ENCODE measurements at regions not wholly inside any gene's neighbourhood (a gene's known extent, or its start where the extent isn't known, plus 50 kb on each side); places are given as distances from the start of the nearest gene placed in this dataset.

GRCh38 chr17:14699574-14700185, 398.8 kb downstream of the HS3ST3B1 start:
- DNase-seq (ENCODE audit: low read depth, low spot score), result no peak
- WGBS (ENCODE audit: insufficient coverage, insufficient read length), result no CpG with 5 or more reads among the region's 1 CpG
- no peak overlapping the region for H3K27ac ChIP-seq (ENCODE audit: low read length)
- H3K27me3 ChIP-seq (ENCODE audit: control insufficient read depth, insufficient read depth, low read length), result no peaks in the 10 kb centered on the region
- H3K4me3 ChIP-seq (ENCODE audit: low read length), result no peak overlapping the region
- no peaks in the 10 kb centered on the region for H3K36me3 ChIP-seq (ENCODE audit: control insufficient read depth, insufficient read depth, low read length)
- H3K4me1 ChIP-seq (ENCODE audit: control insufficient read depth, insufficient read depth, low read length), result no peaks in the 10 kb centered on the region
- H3K9me3 ChIP-seq (ENCODE audit: control insufficient read depth, insufficient read depth, low read length), result no peaks in the 10 kb centered on the region

- H3K9me3 ChIP-seq (ENCODE audit: control insufficient read depth, insufficient read depth, low read length), result no peaks in the 10 kb centered on the region
- no peaks in the 10 kb centered on the region for H3K4me1 ChIP-seq (ENCODE audit: control insufficient read depth, insufficient read depth, low read length)
- no peaks in the 10 kb centered on the region for H3K36me3 ChIP-seq (ENCODE audit: control insufficient read depth, insufficient read depth, low read length)
- no peaks in the 10 kb centered on the region for H3K27me3 ChIP-seq (ENCODE audit: control insufficient read depth, insufficient read depth, low read length)
- no CpG with 5 or more reads among the region's 1 CpG for WGBS (ENCODE audit: insufficient coverage, insufficient read length)
- no peak overlapping the region for H3K4me3 ChIP-seq (ENCODE audit: low read length)
- H3K27ac ChIP-seq (ENCODE audit: low read length), result no peak overlapping the region
- DNase-seq (ENCODE audit: low read depth, low spot score), result no peak
These were observed 392.5 kb downstream of the HS3ST3B1 start for GRCh38 chr17:14693382-14693781.

- WGBS (ENCODE audit: insufficient coverage, insufficient read length), result no CpG with 5 or more reads among the region's 2 CpGs
- no peaks in the 10 kb centered on the region for H3K36me3 ChIP-seq (ENCODE audit: control insufficient read depth, insufficient read depth, low read length)
- no peak overlapping the region for H3K27ac ChIP-seq (ENCODE audit: low read length)
- H3K9me3 ChIP-seq (ENCODE audit: control insufficient read depth, insufficient read depth, low read length), result no peaks in the 10 kb centered on the region
- DNase-seq (ENCODE audit: low read depth, low spot score), result no peak
- H3K27me3 ChIP-seq (ENCODE audit: control insufficient read depth, insufficient read depth, low read length), result no peaks in the 10 kb centered on the region
- H3K4me1 ChIP-seq (ENCODE audit: control insufficient read depth, insufficient read depth, low read length), result no peaks in the 10 kb centered on the region
- H3K4me3 ChIP-seq (ENCODE audit: low read length), result no peak overlapping the region
These were observed 389.8 kb downstream of the HS3ST3B1 start for GRCh38 chr17:14690704-14691103.

DNA sequence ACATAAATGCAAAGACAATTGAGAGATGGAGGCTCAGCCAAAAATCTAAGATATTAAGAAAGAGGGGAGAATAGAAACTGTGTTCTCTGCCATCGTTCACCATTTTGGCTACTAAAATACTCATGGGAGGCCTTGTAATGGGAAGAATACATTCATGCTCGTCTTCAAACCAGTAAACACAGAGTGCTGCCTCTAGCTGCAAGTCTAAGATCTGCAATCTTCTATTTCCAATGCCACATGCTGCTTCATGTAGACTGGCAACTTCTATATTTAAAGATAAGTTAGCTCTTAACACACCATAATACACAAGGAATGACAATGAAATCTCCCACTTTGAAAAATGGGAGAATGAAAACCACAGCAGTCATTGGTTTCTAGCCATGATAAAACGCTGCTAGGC, 387.3 kb downstream of the HS3ST3B1 start:
- DNase-seq (ENCODE audit: low read depth, low spot score), result no peak
- Histone ChIP-seq H3K4me1 (ENCODE audit: control insufficient read depth, insufficient read depth, low read length) (no peaks in the 10 kb centered on the region), H3K9me3 (ENCODE audit: control insufficient read depth, insufficient read depth, low read length) (no peaks in the 10 kb centered on the region), H3K27ac (ENCODE audit: low read length) (no peak overlapping the region), H3K27me3 (ENCODE audit: control insufficient read depth, insufficient read depth, low read length) (no peaks in the 10 kb centered on the region), H3K4me3 (ENCODE audit: low read length) (no peak overlapping the region), H3K36me3 (ENCODE audit: control insufficient read depth, insufficient read depth, low read length) (no peaks in the 10 kb centered on the region)
- no CpG with 5 or more reads among the region's 3 CpGs for WGBS (ENCODE audit: insufficient coverage, insufficient read length)

DNA sequence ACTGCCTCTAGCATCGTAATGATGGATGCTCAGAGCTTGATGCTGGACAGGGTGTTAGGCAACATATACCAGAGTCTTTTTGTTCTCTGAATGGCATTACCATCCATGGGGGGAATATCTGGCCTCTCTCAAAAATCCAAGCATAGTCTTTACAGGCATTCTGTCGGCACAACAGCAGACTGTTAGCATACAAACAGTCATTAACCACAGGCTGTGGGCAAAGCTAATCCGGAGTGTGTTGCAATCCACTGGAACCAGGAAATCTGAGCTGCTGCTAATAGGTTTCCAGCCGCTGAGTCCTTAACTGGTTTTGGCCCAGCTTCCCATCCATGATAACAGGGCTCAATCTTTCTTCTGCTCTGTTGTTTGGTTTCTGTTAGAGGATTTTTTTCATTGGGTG, 371.9 kb downstream of the HS3ST3B1 start:
- H3K4me1 ChIP-seq (ENCODE audit: control insufficient read depth, insufficient read depth, low read length), result no peaks in the 10 kb centered on the region
- H3K27me3 ChIP-seq (ENCODE audit: control insufficient read depth, insufficient read depth, low read length), result no peaks in the 10 kb centered on the region
- no peaks in the 10 kb centered on the region for H3K36me3 ChIP-seq (ENCODE audit: control insufficient read depth, insufficient read depth, low read length)
- no peaks in the 10 kb centered on the region for H3K9me3 ChIP-seq (ENCODE audit: control insufficient read depth, insufficient read depth, low read length)
- DNase-seq (ENCODE audit: low read depth, low spot score), result no peak
- H3K4me3 ChIP-seq (ENCODE audit: low read length), result no peak overlapping the region
- WGBS (ENCODE audit: insufficient coverage, insufficient read length), result no CpG with 5 or more reads among the region's 4 CpGs
- H3K27ac ChIP-seq (ENCODE audit: low read length), result no peak overlapping the region

- no peak for DNase-seq (ENCODE audit: low read depth, low spot score)
- no peak overlapping the region for H3K27ac ChIP-seq (ENCODE audit: low read length)
- H3K9me3 ChIP-seq (ENCODE audit: control insufficient read depth, insufficient read depth, low read length), result no peaks in the 10 kb centered on the region
- H3K36me3 ChIP-seq (ENCODE audit: control insufficient read depth, insufficient read depth, low read length), result no peaks in the 10 kb centered on the region
- H3K4me3 ChIP-seq (ENCODE audit: low read length), result no peak overlapping the region
- H3K4me1 ChIP-seq (ENCODE audit: control insufficient read depth, insufficient read depth, low read length), result no peaks in the 10 kb centered on the region
- H3K27me3 ChIP-seq (ENCODE audit: control insufficient read depth, insufficient read depth, low read length), result no peaks in the 10 kb centered on the region
- no CpG with 5 or more reads among the region's 1 CpG for WGBS (ENCODE audit: insufficient coverage, insufficient read length)
These were observed 370.0 kb downstream of the HS3ST3B1 start for GRCh38 chr17:14670861-14671260.

DNA sequence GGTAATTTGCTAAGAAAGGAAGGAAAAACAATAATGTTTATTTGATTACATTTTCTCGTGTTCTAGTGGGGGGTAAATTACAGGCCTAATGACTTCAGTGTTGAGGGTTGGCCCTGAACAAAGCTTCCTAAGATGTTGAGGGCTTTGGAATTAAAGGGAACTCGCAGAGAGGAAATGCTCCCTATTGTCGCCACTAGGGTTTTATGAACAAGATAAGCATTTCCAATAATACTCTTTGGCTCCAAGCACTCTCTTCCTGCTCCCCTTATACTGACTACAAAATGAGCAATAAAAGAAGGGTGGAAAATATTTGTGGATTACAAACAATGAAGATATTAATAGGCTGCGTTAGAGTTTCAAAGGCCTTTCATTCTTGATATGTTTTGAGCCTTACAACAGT, 363.6 kb downstream of the HS3ST3B1 start:
- H3K27me3 ChIP-seq (ENCODE audit: control insufficient read depth, insufficient read depth, low read length), result no peaks in the 10 kb centered on the region
- no CpG with 5 or more reads among the region's 4 CpGs for WGBS (ENCODE audit: insufficient coverage, insufficient read length)
- H3K4me3 ChIP-seq (ENCODE audit: low read length), result no peak overlapping the region
- H3K27ac ChIP-seq (ENCODE audit: low read length), result no peak overlapping the region
- H3K36me3 ChIP-seq (ENCODE audit: control insufficient read depth, insufficient read depth, low read length), result no peaks in the 10 kb centered on the region
- DNase-seq (ENCODE audit: low read depth, low spot score), result no peak
- H3K9me3 ChIP-seq (ENCODE audit: control insufficient read depth, insufficient read depth, low read length), result no peaks in the 10 kb centered on the region
- H3K4me1 ChIP-seq (ENCODE audit: control insufficient read depth, insufficient read depth, low read length), result no peaks in the 10 kb centered on the region

GRCh38 chr17:14641117-14641516, 340.2 kb downstream of the HS3ST3B1 start:
- H3K4me1 ChIP-seq (ENCODE audit: control insufficient read depth, insufficient read depth, low read length), result no peaks in the 10 kb centered on the region
- no peak overlapping the region for H3K27ac ChIP-seq (ENCODE audit: low read length)
- no peak for DNase-seq (ENCODE audit: low read depth, low spot score)
- no peaks in the 10 kb centered on the region for H3K9me3 ChIP-seq (ENCODE audit: control insufficient read depth, insufficient read depth, low read length)
- WGBS (ENCODE audit: insufficient coverage, insufficient read length), result no CpG with 5 or more reads among the region's 1 CpG
- H3K27me3 ChIP-seq (ENCODE audit: control insufficient read depth, insufficient read depth, low read length), result no peaks in the 10 kb centered on the region
- H3K4me3 ChIP-seq (ENCODE audit: low read length), result no peak overlapping the region
- no peaks in the 10 kb centered on the region for H3K36me3 ChIP-seq (ENCODE audit: control insufficient read depth, insufficient read depth, low read length)

DNA sequence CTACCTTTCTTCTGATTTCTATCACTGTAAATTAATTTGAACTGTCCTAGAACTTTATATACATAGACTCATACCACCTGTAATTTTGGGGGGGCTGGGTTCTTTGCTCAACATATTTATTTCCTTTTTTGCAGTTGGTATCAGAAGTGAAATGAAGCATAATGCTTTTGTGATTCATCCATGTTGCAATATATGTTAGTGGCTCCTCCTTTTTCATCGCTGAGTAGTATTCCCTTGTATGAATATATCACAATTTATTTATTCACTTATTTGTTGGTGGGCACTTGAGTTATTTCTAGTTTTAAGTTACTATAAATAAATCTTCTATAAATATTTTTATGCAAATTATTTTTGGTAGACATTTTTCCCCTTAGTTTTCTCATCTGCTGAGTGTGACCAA, 336.4 kb downstream of the HS3ST3B1 start:
- H3K36me3 ChIP-seq (ENCODE audit: control insufficient read depth, insufficient read depth, low read length), result no peaks in the 10 kb centered on the region
- no peak overlapping the region for H3K4me3 ChIP-seq (ENCODE audit: low read length)
- H3K9me3 ChIP-seq (ENCODE audit: control insufficient read depth, insufficient read depth, low read length), result no peaks in the 10 kb centered on the region
- H3K4me1 ChIP-seq (ENCODE audit: control insufficient read depth, insufficient read depth, low read length), result no peaks in the 10 kb centered on the region
- DNase-seq (ENCODE audit: low read depth, low spot score), result no peak
- WGBS (ENCODE audit: insufficient coverage, insufficient read length), result no CpG with 5 or more reads among the region's 1 CpG
- no peaks in the 10 kb centered on the region for H3K27me3 ChIP-seq (ENCODE audit: control insufficient read depth, insufficient read depth, low read length)
- no peak overlapping the region for H3K27ac ChIP-seq (ENCODE audit: low read length)

GRCh38 chr17:14630621-14631020, 329.7 kb downstream of the HS3ST3B1 start:
- no CpG with 5 or more reads among the region's 4 CpGs for WGBS (ENCODE audit: insufficient coverage, insufficient read length)

DNA sequence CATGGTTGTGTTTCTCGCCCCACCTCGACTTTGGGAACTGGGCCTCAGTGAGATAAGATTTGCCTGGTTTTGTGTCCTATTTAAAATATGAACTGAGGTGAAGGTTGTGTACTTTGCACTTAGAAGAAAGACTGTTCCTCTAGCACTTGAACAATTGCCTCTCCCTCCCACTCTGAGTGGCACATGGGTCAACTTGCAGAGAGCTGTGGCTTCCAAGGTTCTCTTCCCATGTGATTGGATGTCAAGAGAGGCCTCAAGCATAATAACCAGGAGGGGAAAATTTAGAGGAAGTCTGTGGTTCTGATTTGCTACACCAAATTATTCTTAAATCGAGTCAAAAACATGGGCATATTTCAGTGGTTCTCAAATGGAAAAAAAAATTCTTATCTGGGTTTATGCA, 329.2 kb downstream of the HS3ST3B1 start:
- Histone ChIP-seq H3K9me3 (ENCODE audit: control insufficient read depth, insufficient read depth, low read length) (no peaks in the 10 kb centered on the region), H3K27ac (ENCODE audit: low read length) (no peak overlapping the region), H3K4me1 (ENCODE audit: control insufficient read depth, insufficient read depth, low read length) (no peaks in the 10 kb centered on the region), H3K27me3 (ENCODE audit: control insufficient read depth, insufficient read depth, low read length) (no peaks in the 10 kb centered on the region), H3K36me3 (ENCODE audit: control insufficient read depth, insufficient read depth, low read length) (no peaks in the 10 kb centered on the region), H3K4me3 (ENCODE audit: low read length) (no peak overlapping the region)
- DNase-seq (ENCODE audit: low read depth, low spot score), result no peak
- no CpG with 5 or more reads among the region's 3 CpGs for WGBS (ENCODE audit: insufficient coverage, insufficient read length)

More at GRCh38 chr17:14630621-14631020, 329.7 kb downstream of the HS3ST3B1 start:
- Histone ChIP-seq H3K9me3 (ENCODE audit: control insufficient read depth, insufficient read depth, low read length) (no peaks in the 10 kb centered on the region), H3K4me3 (ENCODE audit: low read length) (no peak overlapping the region), H3K27me3 (ENCODE audit: control insufficient read depth, insufficient read depth, low read length) (no peaks in the 10 kb centered on the region), H3K27ac (ENCODE audit: low read length) (no peak overlapping the region), H3K36me3 (ENCODE audit: control insufficient read depth, insufficient read depth, low read length) (no peaks in the 10 kb centered on the region), H3K4me1 (ENCODE audit: control insufficient read depth, insufficient read depth, low read length) (no peaks in the 10 kb centered on the region)
- DNase-seq (ENCODE audit: low read depth, low spot score), result no peak

Data from iPS DF 6.9 (cell line).